WI38 (cell line): ENCODE measurements at regions not wholly inside any gene's neighbourhood (a gene's known extent, or its start where the extent isn't known, plus 50 kb on each side); places are given as distances from the start of the nearest gene placed in this dataset.

Experiments used
- H3K4me3 ChIP-seq: 2 replicates; pipeline ENCODE4 v1.5.1; 2011; ENCODE audit warnings: low read depth, mild to moderate bottlenecking, control low read depth, low read length
- CTCF ChIP-seq: IDR thresholded peaks from 2 replicates; pipeline ENCODE4 v1.5.1; 2012; ENCODE audit warnings: low read depth, mild to moderate bottlenecking, control low read depth, low read length

GRCh38 chr11:81359476-81359875, 1374.2 kb downstream of the FAM181B start:
- no peak overlapping the region for H3K4me3 ChIP-seq
- no peak for TF ChIP-seq CTCF

GRCh38 chr11:81345609-81346008, 1388.1 kb downstream of the FAM181B start:
- H3K4me3 ChIP-seq = no peak overlapping the region
- no peak for TF ChIP-seq CTCF

- no peak overlapping the region for H3K4me3 ChIP-seq
- TF ChIP-seq CTCF = no peak
Observed at GRCh38 chr11:81342966-81343365, 1390.7 kb downstream of the FAM181B start.

GRCh38 chr11:81340225-81340624, 1393.4 kb downstream of the FAM181B start:
- TF ChIP-seq CTCF = no peak

GRCh38 chr11:81339521-81339920, 1394.1 kb downstream of the FAM181B start:
- no peak for TF ChIP-seq CTCF
- H3K4me3 ChIP-seq = no peak overlapping the region

More at GRCh38 chr11:81340225-81340624, 1393.4 kb downstream of the FAM181B start:
- no peak overlapping the region for H3K4me3 ChIP-seq

GRCh38 chr11:81337756-81338155, 1395.9 kb downstream of the FAM181B start:
- no peak overlapping the region for H3K4me3 ChIP-seq

GRCh38 chr11:81332276-81332675, 1401.4 kb downstream of the FAM181B start:
- no peak overlapping the region for H3K4me3 ChIP-seq
- TF ChIP-seq CTCF = no peak

More at GRCh38 chr11:81337756-81338155, 1395.9 kb downstream of the FAM181B start:
- no peak for TF ChIP-seq CTCF
